Stimulated activated naive CD8-positive, alpha-beta T cell treated with anti-CD3 and anti-CD28 coated beads, Interleukin-15, amount 100 ng/mL, for 72 hours (primary cell): ENCODE measurements at regions not wholly inside any gene's neighbourhood (a gene's known extent, or its start where the extent isn't known, plus 50 kb on each side); places are given as distances from the start of the nearest gene placed in this dataset.
"Not testable (repeated sequence)": the region's sequence is repeated elsewhere in the genome, so short reads cannot be mapped to it uniquely, and the experiment has no call there.

Experiments used
- ATAC-seq: fragments of 150-1000 bp; cut with Tn5 transposase; 2 replicates; pipeline ENCODE4 v1.10.0; 2021; ENCODE audit warnings: mild to moderate bottlenecking, moderate library complexity
- DNase-seq, 2 donors: peaks; one replicate each; pipeline ENCODE4 v3.0.0; 2021 to 2022
- H3K27ac Mint-ChIP-seq, 2 donors: one replicate each; pipeline ENCODE4 v1.8.0; 2022; ENCODE audit warnings: mild to moderate bottlenecking in 2 of 2, mixed read lengths in 2 of 2, moderate library complexity in 2 of 2
- H3K27me3 Mint-ChIP-seq: one replicate; pipeline ENCODE4 v1.8.0; 2022; ENCODE audit warnings: mixed read lengths
- H3K4me1 Mint-ChIP-seq: one replicate; pipeline ENCODE4 v1.8.0; 2022; ENCODE audit warnings: mild to moderate bottlenecking, mixed read lengths
- H3K4me3 Mint-ChIP-seq, 2 donors: one replicate each; pipeline ENCODE4 v1.8.0; 2022; ENCODE audit warnings: mild to moderate bottlenecking in 2 of 2, mixed read lengths in 2 of 2, moderate library complexity in 1 of 2
- H3K9me3 Mint-ChIP-seq, 2 donors: one replicate each; pipeline ENCODE4 v1.8.0; 2022; ENCODE audit warnings: mixed read lengths in 2 of 2

DNA sequence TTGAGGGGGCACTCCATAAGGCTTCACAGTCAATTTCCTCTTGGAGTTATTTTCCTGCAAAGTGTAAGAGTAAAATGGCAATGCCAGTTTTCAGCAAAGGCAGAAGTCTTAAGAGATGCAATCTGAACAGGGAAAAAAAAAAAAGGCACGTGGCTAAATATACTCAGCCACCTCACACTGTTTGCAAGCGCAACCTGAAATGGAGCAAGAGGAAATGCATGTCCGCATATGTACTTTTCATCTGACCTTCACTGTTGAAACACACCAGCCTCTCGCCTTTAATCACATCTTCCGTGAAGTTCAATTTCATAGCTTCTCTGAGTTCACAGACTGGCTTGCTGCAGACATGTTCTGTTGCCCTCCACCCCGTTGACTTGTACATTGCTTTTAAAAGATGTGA, 101.4 kb downstream of the KATNIP start:
- no peaks in the 10 kb centered on the region for H3K9me3 Mint-ChIP-seq
- H3K27ac Mint-ChIP-seq, result no peak overlapping the region
- peaks cover 2% of the 10 kb centered on the region for H3K4me1 Mint-ChIP-seq
- ATAC-seq, result no peak
- no peaks in the 10 kb centered on the region for H3K27me3 Mint-ChIP-seq
- DNase-seq, result no peak
- no peak overlapping the region for H3K4me3 Mint-ChIP-seq

GRCh38 chr16:27657811-27658210, 107.9 kb downstream of the KATNIP start:
- no peak overlapping the region for H3K27ac Mint-ChIP-seq
- no peaks in the 10 kb centered on the region for H3K9me3 Mint-ChIP-seq
- ATAC-seq (no peak), DNase-seq (no peak)
- H3K27me3 Mint-ChIP-seq, result no peaks in the 10 kb centered on the region
- H3K4me1 Mint-ChIP-seq, result no peaks in the 10 kb centered on the region
- no peak overlapping the region for H3K4me3 Mint-ChIP-seq

DNA sequence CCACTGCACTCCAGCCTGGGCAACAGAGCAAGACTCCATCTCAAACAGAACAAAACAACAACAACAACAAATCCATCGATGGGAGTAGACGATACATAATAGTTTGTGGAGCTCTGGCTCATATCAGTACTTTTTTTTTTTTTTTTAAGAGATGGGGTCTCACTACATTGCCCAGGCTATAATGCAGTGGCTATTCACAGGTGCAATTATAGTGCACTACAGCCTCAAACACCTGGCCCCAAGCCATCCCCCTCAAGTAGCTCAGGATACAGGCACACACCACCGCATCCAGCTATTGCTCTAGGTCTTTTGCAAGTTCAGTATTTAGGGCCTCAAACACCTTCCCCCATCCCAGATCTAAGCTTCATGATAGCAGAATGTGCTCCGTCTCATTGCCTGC, 110.6 kb downstream of the KATNIP start:
- H3K27ac Mint-ChIP-seq, result no peak overlapping the region
- H3K9me3 Mint-ChIP-seq, result no peaks in the 10 kb centered on the region
- DNase-seq, result no peak
- no peaks in the 10 kb centered on the region for H3K27me3 Mint-ChIP-seq
- no peak for ATAC-seq
- H3K4me3 Mint-ChIP-seq, result no peak overlapping the region
- no peaks in the 10 kb centered on the region for H3K4me1 Mint-ChIP-seq

DNA sequence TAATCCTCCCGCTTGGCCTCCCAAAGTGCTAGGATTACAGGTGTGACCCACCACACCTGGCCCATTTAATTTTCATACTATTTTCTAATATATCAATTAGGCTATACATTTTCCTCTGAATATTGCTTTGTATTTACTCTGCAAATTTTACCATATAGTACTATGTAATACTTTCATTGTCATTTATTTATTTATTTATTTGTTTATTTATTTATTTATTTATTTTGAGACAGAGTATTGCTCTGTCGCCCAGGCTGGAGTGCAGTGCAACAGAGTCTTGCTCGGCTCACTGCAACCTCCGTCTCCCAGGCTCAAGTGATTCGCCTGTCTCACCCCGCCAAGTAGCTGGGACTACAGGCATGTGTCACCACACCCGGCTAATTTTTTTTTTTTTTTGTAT, 113.3 kb downstream of the KATNIP start:
- not testable (repeated sequence) for ATAC-seq, H3K4me1 Mint-ChIP-seq, H3K27ac Mint-ChIP-seq, H3K9me3 Mint-ChIP-seq, DNase-seq, H3K4me3 Mint-ChIP-seq, H3K27me3 Mint-ChIP-seq

DNA sequence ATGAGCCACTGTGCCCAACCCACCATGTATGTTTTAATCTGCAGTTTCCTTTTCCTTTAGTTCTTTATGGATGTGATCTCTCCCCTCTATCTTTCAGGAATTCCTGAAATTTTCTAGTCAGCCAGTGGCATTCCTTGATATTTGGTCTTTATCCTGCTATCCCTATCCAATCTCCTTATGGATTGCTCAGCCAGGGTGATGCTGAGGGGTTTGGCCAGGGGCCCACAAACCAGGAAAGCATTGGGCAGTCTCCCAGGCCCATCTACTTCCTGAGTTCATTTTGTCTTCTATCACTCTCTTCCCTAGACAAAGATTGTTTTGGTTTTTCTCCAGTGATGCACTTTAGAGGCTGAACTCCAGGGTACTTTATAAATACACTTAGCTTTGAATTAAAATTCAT, 115.9 kb downstream of the KATNIP start:
- Mint-ChIP-seq H3K27me3 (no peaks in the 10 kb centered on the region), H3K4me1 (no peaks in the 10 kb centered on the region), H3K9me3 (no peaks in the 10 kb centered on the region), H3K27ac (peak overlapping the region in 1 of 2 donors; percentile 87), H3K4me3 (no peak overlapping the region)
- ATAC-seq (no peak), DNase-seq (no peak)

DNA sequence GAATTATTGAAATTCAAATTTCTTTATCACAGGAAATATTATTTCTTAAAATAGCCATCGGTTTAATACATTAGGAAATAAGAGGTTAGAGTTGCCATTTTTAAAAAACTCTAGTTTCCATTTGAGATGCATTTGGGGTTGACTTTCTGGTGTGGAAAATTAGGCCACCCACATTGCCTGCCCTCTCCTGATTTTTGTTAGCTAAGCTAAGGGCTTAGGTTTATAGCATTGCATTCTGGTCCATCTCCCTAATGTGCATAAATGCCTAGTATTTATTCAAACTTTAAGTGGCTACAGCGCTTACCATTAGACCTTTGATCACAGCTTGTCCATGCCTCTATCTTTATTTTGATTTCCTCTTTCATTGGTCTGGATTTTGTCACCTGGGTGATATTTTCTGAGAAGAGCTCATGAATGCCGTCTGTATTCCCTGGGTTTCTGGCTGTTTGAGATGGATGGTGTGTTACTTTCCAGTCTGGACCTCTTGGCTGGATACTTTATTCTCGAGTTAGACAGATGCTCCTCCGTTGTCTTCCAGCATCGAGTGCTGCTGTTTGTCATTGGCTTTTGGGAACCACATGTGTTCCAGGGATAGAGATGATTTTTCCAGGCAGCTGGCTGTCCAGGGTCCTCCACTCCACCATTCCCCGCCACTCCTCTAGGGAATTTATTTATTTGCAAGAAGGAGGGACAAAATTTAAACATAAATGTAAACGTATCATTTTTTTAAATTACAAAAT, 120.3 kb downstream of the KATNIP start:
- Mint-ChIP-seq H3K27me3 (no peaks in the 10 kb centered on the region), H3K27ac (no peak overlapping the region), H3K4me1 (no peaks in the 10 kb centered on the region), H3K9me3 (peaks cover 0 to 8% of the 10 kb centered on the region in 2 donors), H3K4me3 (no peak overlapping the region)
- ATAC-seq (no peak), DNase-seq (no peak)

GRCh38 chr16:27671410-27671809, 121.5 kb downstream of the KATNIP start:
- Mint-ChIP-seq H3K4me3 (no peak overlapping the region), H3K27ac (no peak overlapping the region), H3K27me3 (no peaks in the 10 kb centered on the region), H3K4me1 (no peaks in the 10 kb centered on the region), H3K9me3 (peaks cover 0 to 8% of the 10 kb centered on the region in 2 donors)
- ATAC-seq (no peak), DNase-seq (no peak)

DNA sequence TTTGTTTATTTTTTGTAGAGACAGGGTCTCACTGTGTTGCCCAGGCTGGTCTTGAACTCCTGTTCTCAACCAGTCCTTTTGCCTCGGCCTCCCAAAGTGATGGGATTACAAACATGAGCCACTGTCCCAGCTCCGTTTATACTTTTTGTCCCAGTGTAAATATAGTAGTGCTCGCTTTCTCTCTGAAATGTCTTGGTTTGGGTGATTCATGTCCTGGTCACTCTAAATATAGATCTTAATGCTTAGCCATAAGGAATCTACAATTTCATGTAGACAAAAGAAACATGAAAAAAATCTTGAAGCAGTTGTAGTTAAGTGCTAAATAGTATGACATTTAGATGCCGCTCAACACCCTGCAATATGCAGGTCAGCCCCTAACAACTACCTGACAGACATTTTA, 126.9 kb downstream of the KATNIP start:
- H3K4me3 Mint-ChIP-seq, result no peak overlapping the region

DNA sequence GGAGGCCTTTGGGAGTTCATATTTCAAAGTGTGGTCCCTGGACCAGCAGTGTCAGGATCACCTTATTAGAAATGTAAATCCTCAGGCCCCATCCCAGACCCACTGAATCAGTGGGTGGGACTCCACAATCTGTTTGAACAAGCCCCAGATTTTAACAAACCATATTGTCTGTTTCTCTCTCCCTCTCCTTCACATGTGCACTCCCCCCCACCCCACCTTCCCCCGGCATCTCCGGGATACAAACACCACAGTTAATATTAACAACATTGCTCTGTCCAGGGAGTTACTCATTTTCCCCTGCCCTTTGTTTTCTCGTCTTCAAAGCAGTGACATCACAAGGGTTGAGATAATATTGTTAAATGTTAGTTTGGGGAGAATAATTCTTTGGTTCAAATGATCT, 127.3 kb downstream of the KATNIP start:
- H3K4me1 Mint-ChIP-seq, result no peaks in the 10 kb centered on the region
- DNase-seq (no peak), ATAC-seq (no peak)
- H3K4me3 Mint-ChIP-seq, result no peak overlapping the region
- no peak overlapping the region for H3K27ac Mint-ChIP-seq
- peaks cover 0 to 8% of the 10 kb centered on the region in 2 donors for H3K9me3 Mint-ChIP-seq
- H3K27me3 Mint-ChIP-seq, result no peaks in the 10 kb centered on the region

More for the DNA sequence above, 126.9 kb downstream of the KATNIP start:
- Mint-ChIP-seq H3K4me1 (no peaks in the 10 kb centered on the region), H3K9me3 (peaks cover 0 to 8% of the 10 kb centered on the region in 2 donors), H3K27ac (no peak overlapping the region), H3K27me3 (no peaks in the 10 kb centered on the region)
- no peak for ATAC-seq
- no peak for DNase-seq

GRCh38 chr16:27678955-27679354, 129.0 kb downstream of the KATNIP start:
- peaks cover 0 to 8% of the 10 kb centered on the region in 2 donors for H3K9me3 Mint-ChIP-seq
- H3K27me3 Mint-ChIP-seq, result no peaks in the 10 kb centered on the region
- no peak overlapping the region for H3K27ac Mint-ChIP-seq
- no peak for DNase-seq
- H3K4me3 Mint-ChIP-seq, result no peak overlapping the region
- ATAC-seq, result no peak
- H3K4me1 Mint-ChIP-seq, result no peaks in the 10 kb centered on the region

GRCh38 chr16:27679899-27680298, 130.0 kb downstream of the KATNIP start:
- DNase-seq (no peak), ATAC-seq (no peak)
- H3K27ac Mint-ChIP-seq, result no peak overlapping the region
- H3K27me3 Mint-ChIP-seq, result no peaks in the 10 kb centered on the region
- H3K9me3 Mint-ChIP-seq, result peaks cover 0 to under 1% of the 10 kb centered on the region in 2 donors
- no peak overlapping the region for H3K4me3 Mint-ChIP-seq
- no peaks in the 10 kb centered on the region for H3K4me1 Mint-ChIP-seq

DNA sequence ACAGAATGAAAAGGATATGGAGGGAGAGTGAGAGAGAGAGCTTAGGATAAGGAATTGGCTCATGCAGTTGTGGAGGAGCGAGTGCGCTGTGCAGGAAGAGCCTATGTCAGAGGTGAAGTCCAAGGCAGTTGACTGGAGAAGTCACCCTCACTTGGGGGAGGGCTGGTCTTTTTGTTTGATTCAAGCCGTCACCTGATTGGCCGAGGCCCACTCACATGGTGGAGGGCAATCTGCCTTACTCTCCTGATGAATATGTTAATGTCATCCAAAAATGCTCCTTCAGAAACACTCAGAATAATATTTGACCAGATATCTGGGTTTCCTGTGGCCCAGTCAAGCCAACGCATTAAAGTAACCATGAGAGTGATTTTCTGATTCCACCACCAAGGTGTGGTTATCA, 131.7 kb downstream of the KATNIP start:
- Mint-ChIP-seq H3K27ac (peak overlapping the region in 1 of 2 donors; percentile 20), H3K27me3 (no peaks in the 10 kb centered on the region), H3K4me1 (no peaks in the 10 kb centered on the region), H3K9me3 (no peaks in the 10 kb centered on the region), H3K4me3 (no peak overlapping the region)
- ATAC-seq, result no peak
- DNase-seq, result no peak

- no peaks in the 10 kb centered on the region for H3K4me1 Mint-ChIP-seq
Observed at GRCh38 chr16:27684047-27684446, 134.1 kb downstream of the KATNIP start.

DNA sequence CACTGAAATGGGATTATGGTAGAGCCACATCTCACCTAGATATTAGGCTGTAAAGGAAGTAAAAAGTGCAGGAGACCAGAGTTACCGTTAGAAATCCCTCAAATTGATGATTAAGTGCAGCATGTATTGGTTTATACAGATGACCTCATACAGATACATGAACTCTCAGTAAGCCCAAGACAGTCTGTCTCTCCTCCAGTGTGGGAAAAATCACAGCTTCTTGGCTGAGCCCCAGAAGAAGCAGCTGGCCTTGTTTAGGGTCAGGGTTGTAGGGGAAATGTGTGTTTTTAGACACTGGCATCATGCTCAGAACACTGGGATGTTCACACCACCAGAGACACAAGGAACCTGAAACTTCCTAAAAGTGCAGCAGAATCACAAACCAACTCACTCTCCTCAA, 135.9 kb downstream of the KATNIP start:
- ATAC-seq, result no peak
- Mint-ChIP-seq H3K4me3 (no peak overlapping the region), H3K9me3 (no peaks in the 10 kb centered on the region), H3K27me3 (no peaks in the 10 kb centered on the region), H3K4me1 (no peaks in the 10 kb centered on the region), H3K27ac (no peak overlapping the region)
- DNase-seq, result no peak

More at GRCh38 chr16:27684047-27684446, 134.1 kb downstream of the KATNIP start:
- ATAC-seq (no peak), DNase-seq (no peak)
- H3K4me3 Mint-ChIP-seq, result no peak overlapping the region
- peak overlapping the region in 1 of 2 donors; percentile 56 for H3K27ac Mint-ChIP-seq
- H3K9me3 Mint-ChIP-seq, result no peaks in the 10 kb centered on the region
- H3K27me3 Mint-ChIP-seq, result no peaks in the 10 kb centered on the region

- no peak overlapping the region for H3K4me3 Mint-ChIP-seq
- no peaks in the 10 kb centered on the region for H3K27me3 Mint-ChIP-seq
- peak overlapping the region in 1 of 2 donors; percentile 58 for H3K27ac Mint-ChIP-seq
- H3K9me3 Mint-ChIP-seq, result no peaks in the 10 kb centered on the region
- no peak for DNase-seq
- no peak for ATAC-seq
- no peaks in the 10 kb centered on the region for H3K4me1 Mint-ChIP-seq
Observed at GRCh38 chr16:27686926-27687325, 137.0 kb downstream of the KATNIP start.

DNA sequence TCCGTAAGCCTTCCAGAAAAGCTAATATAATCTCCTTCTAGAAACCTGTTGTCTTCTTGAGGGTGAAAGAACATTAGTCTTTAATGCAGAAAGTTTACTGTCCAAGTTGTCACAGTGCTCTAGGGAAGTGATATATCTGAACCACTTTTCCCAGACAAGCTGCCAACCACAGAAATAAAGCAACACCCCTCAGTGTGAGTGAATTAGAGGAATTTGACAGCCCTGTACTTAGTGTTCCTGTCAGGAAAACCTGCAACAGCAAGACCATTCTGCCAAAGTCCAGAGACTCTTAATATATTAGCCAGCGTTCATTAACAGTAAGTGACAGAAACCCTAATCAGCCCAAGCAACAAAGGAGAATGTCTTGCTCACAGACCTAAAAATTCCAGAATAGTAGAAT, 137.7 kb downstream of the KATNIP start:
- no peak overlapping the region for H3K27ac Mint-ChIP-seq
- no peaks in the 10 kb centered on the region for H3K9me3 Mint-ChIP-seq
- no peak for ATAC-seq
- no peak overlapping the region for H3K4me3 Mint-ChIP-seq
- no peak for DNase-seq
- no peaks in the 10 kb centered on the region for H3K27me3 Mint-ChIP-seq
- no peaks in the 10 kb centered on the region for H3K4me1 Mint-ChIP-seq

- ATAC-seq, result no peak
- no peak overlapping the region for H3K27ac Mint-ChIP-seq
- H3K4me3 Mint-ChIP-seq, result no peak overlapping the region
- no peak for DNase-seq
- no peaks in the 10 kb centered on the region for H3K4me1 Mint-ChIP-seq
- H3K27me3 Mint-ChIP-seq, result no peaks in the 10 kb centered on the region
- H3K9me3 Mint-ChIP-seq, result no peaks in the 10 kb centered on the region
Observed at GRCh38 chr16:27689711-27690110, 139.8 kb downstream of the KATNIP start.
